ENCODE measurements at regions not wholly inside any gene's neighbourhood (a gene's known extent, or its start where the extent isn't known, plus 50 kb on each side); places are given as distances from the start of the nearest gene placed in this dataset.

DNA sequence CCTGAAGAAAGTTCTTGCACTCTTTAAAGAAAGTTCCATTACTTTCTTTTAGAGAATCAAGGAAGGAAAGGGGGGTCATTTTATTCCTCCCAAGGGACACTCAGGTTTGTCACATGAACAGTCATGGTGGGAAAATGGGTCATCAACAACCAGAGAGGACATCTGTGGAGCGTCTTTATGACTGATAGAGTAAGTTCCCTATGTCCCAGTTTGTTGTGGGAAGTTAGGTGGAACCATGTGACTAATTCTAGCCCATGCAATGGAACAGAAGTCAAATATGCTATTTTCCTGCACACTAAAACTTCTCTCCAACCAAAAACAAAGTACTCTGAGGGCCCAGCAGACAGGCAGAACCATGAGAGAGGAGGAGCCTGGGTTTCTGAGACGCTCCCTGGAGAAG is 165.6 kb upstream of the SERTAD2 start:
- Histone ChIP-seq H2BK5ac (ENCODE audit: low read depth, low read length) (no peak overlapping the region), H3K23ac (ENCODE audit: insufficient read length) (no peak overlapping the region), H3K14ac (ENCODE audit: insufficient read length) (no peak overlapping the region), H2AK5ac (ENCODE audit: low read depth, low read length) (no peak overlapping the region), H4K91ac (replicated peaks; ENCODE audit: insufficient read length, low read length) (no peak overlapping the region), H3K27me3 (replicated peaks in 1 of 4; ENCODE audit: control insufficient read depth in 3 of 4, extremely low read depth in 1 of 4, insufficient read depth in 3 of 4, low read length in 3 of 4) (no peaks in the 10 kb centered on the region), H3K4me1 (replicated peaks in 1 of 4; ENCODE audit: control insufficient read depth in 3 of 4, insufficient read depth in 4 of 4, low read length in 3 of 4) (peaks cover 0 to 5% (median 4%) of the 10 kb centered on the region in 4 experiments; a peak in 5 of 7 replicates), H3K18ac (ENCODE audit: extremely low read depth, low read length) (no peak overlapping the region), H3K4ac (replicated peaks; ENCODE audit: insufficient read length, low read depth, low read length) (no peak overlapping the region), H3K9ac (replicated peaks in 1 of 4; ENCODE audit: extremely low read depth in 1 of 4, low read depth in 3 of 4, low read length in 3 of 4) (no peak overlapping the region), H3K79me1 (ENCODE audit: low read depth, low read length) (no peaks in the 10 kb centered on the region), H3K4me2 (ENCODE audit: insufficient read depth in 1 of 2, low read depth in 2 of 2, low read length in 2 of 2) (no peak overlapping the region), H2AFZ (ENCODE audit: low read length) (no peak overlapping the region), H3K56ac (replicated peaks; ENCODE audit: insufficient read length, low read depth, low read length) (no peak overlapping the region), H3K36me3 (ENCODE audit: control insufficient read depth in 2 of 4, insufficient read depth in 4 of 4, low read length in 3 of 4) (no peaks in the 10 kb centered on the region), H3K79me2 (ENCODE audit: control insufficient read depth in 1 of 2, insufficient read depth in 2 of 2, low read length in 2 of 2) (no peaks in the 10 kb centered on the region), H2BK12ac (ENCODE audit: low read depth, low read length) (no peak overlapping the region), H3K9me3 (ENCODE audit: insufficient read depth in 2 of 2, low read depth in 1 of 2, low read length in 1 of 2) (no peaks in the 10 kb centered on the region), H3K4me3 (ENCODE audit: extremely low read depth in 1 of 4, insufficient read depth in 2 of 4, low read depth in 3 of 4, low read length in 4 of 4) (no peak overlapping the region), H2BK20ac (ENCODE audit: low read length) (no peak overlapping the region), H4K20me1 (replicated peaks in 1 of 2; ENCODE audit: control insufficient read depth in 1 of 2, insufficient read depth in 2 of 2, low read length in 2 of 2) (no peaks in the 10 kb centered on the region), H2BK120ac (replicated peaks; ENCODE audit: low read depth, low read length) (no peak overlapping the region), H2BK15ac (ENCODE audit: low read length) (no peak overlapping the region), H4K5ac (ENCODE audit: insufficient read length, low read depth, low read length) (no peak overlapping the region), H3K23me2 (ENCODE audit: low read depth, low read length) (no peaks in the 10 kb centered on the region), H4K8ac (ENCODE audit: extremely low read depth, insufficient read depth, low read length) (no peak overlapping the region), H3K27ac (ENCODE audit: low read depth, low read length) (no peak overlapping the region)
- ChIA-PET POLR2A (ENCODE audit: partially characterized antibody) (interaction anchor here (2.6 kb wide), 1 partner anchor 166 kb away, joined by 7 read pairs; the partner anchor contains the start of gene SERTAD2), CTCF (ENCODE audit: partially characterized antibody) (interaction anchor here (0.5 kb wide), 1 partner anchor 814 kb away, joined by 3 read pairs; no protein-coding TSS in a partner anchor)
- WGBS, 2 experiments (ENCODE audit: extremely low coverage in 1 of 2, insufficient coverage in 1 of 2, insufficient read length in 1 of 2, insufficient replicate concordance in 2 of 2, low coverage in 1 of 2, low lambda C conversion rate in 2 of 2, missing lambda C conversion rate in 1 of 2): 85% methylated on average over 2 of the region's 2 CpGs; no CpG with 5 or more reads in 1 of the 2 experiments
- DNase-seq (ENCODE audit: low read depth in 1 of 2, low spot score in 2 of 2): no peak
- no peak for FAIRE-seq
- TF ChIP-seq TEAD4 (IDR thresholded peaks at IDR 0.05; ENCODE audit: low read depth, low read length) (no peak), SAP30 (IDR thresholded peaks at IDR 0.05; ENCODE audit: insufficient read depth, insufficient replicate concordance, low read length) (no peak), CREB1 (IDR thresholded peaks at IDR 0.05) (no peak), ZNF274 (IDR thresholded peaks at IDR 0.05; ENCODE audit: borderline replicate concordance, extremely low read depth, low read length) (no peak), GTF2F1 (IDR thresholded peaks at IDR 0.05; ENCODE audit: borderline replicate concordance, low read depth, low read length) (no peak), FOSL1 (IDR thresholded peaks at IDR 0.05; ENCODE audit: insufficient read depth, low read depth, low read length) (no peak), SIRT6 (IDR thresholded peaks at IDR 0.05; ENCODE audit: low read length) (no peak), MAFK (IDR thresholded peaks at IDR 0.05; ENCODE audit: low read depth, low read length) (no peak), SP1 (IDR thresholded peaks at IDR 0.05; ENCODE audit: low read depth, low read length) (no peak), BCL11A (IDR thresholded peaks at IDR 0.05; ENCODE audit: low read depth in 2 of 2, low read length in 2 of 2) (no peak), SP4 (IDR thresholded peaks at IDR 0.05; ENCODE audit: low read length) (no peak), BRCA1 (IDR thresholded peaks at IDR 0.05; ENCODE audit: low read depth, low read length) (no peak)

All from H1 (cell line).